ENCODE measurements at regions not wholly inside any gene's neighbourhood (a gene's known extent, or its start where the extent isn't known, plus 50 kb on each side); places are given as distances from the start of the nearest gene placed in this dataset.

GRCh38 chr9:118091711-118092500, 387.7 kb downstream of the TLR4 start:
- H3K27ac Mint-ChIP-seq: no peak overlapping the region
- ATAC-seq (no peak), DNase-seq (ENCODE audit: low spot score) (no peak)
- TF ChIP-seq NFYB (CRISPR knock-in tag; conservative IDR thresholded peaks at IDR 0.05; ENCODE audit: low read depth): no peak
- no peak for TF ChIP-seq FOXP1 (CRISPR knock-in tag; IDR thresholded peaks at IDR 0.05; ENCODE audit: borderline replicate concordance)
- TF ChIP-seq IRF1 (CRISPR knock-in tag; IDR thresholded peaks at IDR 0.05): no peak
- no peak for TF ChIP-seq E2F4 (CRISPR knock-in tag; IDR thresholded peaks at IDR 0.05; ENCODE audit: borderline replicate concordance, low read depth)
- no peak for TF ChIP-seq NR2C2 (CRISPR knock-in tag; IDR thresholded peaks at IDR 0.05)
- CTCF ChIA-PET: no interaction called here
- no peaks in the 10 kb centered on the region for H3K9me3 Mint-ChIP-seq
- H3K4me1 Mint-ChIP-seq: peaks cover 15% of the 10 kb centered on the region
- H3K36me3 Mint-ChIP-seq: no peaks in the 10 kb centered on the region
- H3K27me3 Mint-ChIP-seq (ENCODE audit: low read depth): no peaks in the 10 kb centered on the region
- H3K4me3 Mint-ChIP-seq: no peak overlapping the region
- POLR2A ChIA-PET: no interaction called here

- peaks cover 15% of the 10 kb centered on the region for H3K4me1 Mint-ChIP-seq
- no peaks in the 10 kb centered on the region for H3K27me3 Mint-ChIP-seq (ENCODE audit: low read depth)
- no peak overlapping the region for H3K4me3 Mint-ChIP-seq
- ATAC-seq: no peak
- no peaks in the 10 kb centered on the region for H3K36me3 Mint-ChIP-seq
- ChIA-PET POLR2A (interaction anchor here (1.1 kb wide), 1 partner anchor 15 kb away, joined by 3 read pairs; no protein-coding TSS in a partner anchor), CTCF (no interaction called here)
- no peaks in the 10 kb centered on the region for H3K9me3 Mint-ChIP-seq
- no peak for DNase-seq (ENCODE audit: low spot score)
- no peak overlapping the region for H3K27ac Mint-ChIP-seq
- TF ChIP-seq EMX1 (CRISPR knock-in tag; IDR thresholded peaks at IDR 0.05): no peak
- TF ChIP-seq ATF6 (CRISPR knock-in tag; IDR thresholded peaks at IDR 0.05): no peak
- TF ChIP-seq CREB1 (CRISPR knock-in tag; IDR thresholded peaks at IDR 0.05): no peak
- TF ChIP-seq E2F5 (CRISPR knock-in tag; IDR thresholded peaks at IDR 0.05): no peak
- TF ChIP-seq CBFB (CRISPR knock-in tag; IDR thresholded peaks at IDR 0.05; ENCODE audit: low read depth): no peak
- no peak for TF ChIP-seq AR (CRISPR knock-in tag; IDR thresholded peaks at IDR 0.05)
- no peak for TF ChIP-seq ZNF532 (CRISPR knock-in tag; IDR thresholded peaks at IDR 0.05; ENCODE audit: borderline replicate concordance)
- TF ChIP-seq ZNF232 (CRISPR knock-in tag; IDR thresholded peaks at IDR 0.05): no peak
Measured at GRCh38 chr9:118094387-118094786, 390.2 kb downstream of the TLR4 start.

All from WTC11 (cell line).